HCT116 (cell line): ENCODE measurements at regions not wholly inside any gene's neighbourhood (a gene's known extent, or its start where the extent isn't known, plus 50 kb on each side); places are given as distances from the start of the nearest gene placed in this dataset.

Experiments used
- ATAC-seq: fragments of 200-7000 bp; cut with Tn5 transposase; 2 replicates; pipeline ENCODE4 v1.9.1; 2020; ENCODE audit warnings: mild to moderate bottlenecking, moderate library complexity
- BruUV-seq: library from RNA; stranded (reverse); fragments of 400-500 nt; replicated peaks from 2 replicates; lab custom pipeline; 2021; lab: Mats Ljungman, UMichigan
- CTCF ChIA-PET: fragments of 300-600 bp; sonication (Branson Sonifier 250); formaldehyde crosslinking; loops from one replicate; lab custom pipeline; 2021; ENCODE audit warnings: antibody characterized with exemption; lab: Charles Lee
- POLR2A ChIA-PET: fragments of 300-600, 350-600 bp; sonication (Branson Sonifier 250); formaldehyde crosslinking; loops from one replicate; lab custom pipeline; 2021; ENCODE audit warnings: antibody characterized with exemption; lab: Charles Lee
- RAD21 ChIA-PET, 2 experiments: fragments of 300-600 bp; sonication (Branson Sonifier 250); formaldehyde crosslinking; loops; one replicate each; lab custom pipeline; 2023; ENCODE audit warnings: low total read pairs in 2 of 2; ENCODE audit not compliant: uncharacterized antibody in 2 of 2, unreplicated experiment in 2 of 2, low non-redundant PET in 1 of 2; lab: Charles Lee
- DNase-seq: peaks from one replicate; pipeline ENCODE4 v3.0.0-alpha.2; 2010; ENCODE audit warnings: low read depth, low spot score
- H2AFZ ChIP-seq: fragments of 200-600 bp; shearing (Covaris generic), sonication (generic); 2 replicates; pipeline ENCODE4 v1.6.1; 2017; ENCODE audit warnings: low read depth, mixed run types, mixed read lengths, antibody characterized with exemption, low read length; ENCODE audit not compliant: poor library complexity, severe bottlenecking
- H3K27ac ChIP-seq: 2 replicates; pipeline ENCODE4 v1.5.1; 2012; ENCODE audit warnings: low read depth, low read length
- H3K27me3 ChIP-seq: fragments of 200-600 bp; sonication (generic); 2 replicates; pipeline ENCODE4 v1.6.1; 2016; ENCODE audit warnings: mixed run types, low read length, mixed read lengths; ENCODE audit not compliant: insufficient read depth
- H3K36me3 ChIP-seq, 2 experiments: fragments of 200-500 bp in 1 of 2; fragments of 200-600 bp in 1 of 2; sonication (Bioruptor generic) in 1 of 2; sonication (generic) in 1 of 2; 2 replicates each; pipeline versions ENCODE4 v1.5.1 to v1.6.1; 2014 to 2016; ENCODE audit warnings: low read length in 2 of 2, inconsistent platforms in 1 of 2, mixed read lengths in 1 of 2, mixed run types in 1 of 2; ENCODE audit not compliant: insufficient read depth in 2 of 2, control insufficient read depth in 1 of 2
- H3K4me1 ChIP-seq, 2 experiments: fragments of 200-600 bp in 1 of 2; sonication (generic) in 1 of 2; 2 replicates each; pipeline versions ENCODE4 v1.5.1 to v1.6.1; 2012 to 2017; ENCODE audit warnings: low read length in 2 of 2, inconsistent platforms in 1 of 2, mild to moderate bottlenecking in 1 of 2, mixed read lengths in 1 of 2, mixed run types in 1 of 2, moderate library complexity in 1 of 2; ENCODE audit not compliant: insufficient read depth in 2 of 2, control insufficient read depth in 1 of 2
- H3K4me2 ChIP-seq: fragments of 200-600 bp; sonication (generic); 2 replicates; pipeline ENCODE4 v1.6.1; 2017; ENCODE audit warnings: mixed run types, low read length, mixed read lengths
- H3K4me3 ChIP-seq, 2 experiments: fragments of 200-600 bp in 1 of 2; sonication (generic) in 1 of 2; replicated peaks in 1 of 2; 2 replicates each; pipeline ENCODE4 v1.5.1; 2011 to 2016; ENCODE audit warnings: low read length in 2 of 2, control low read depth in 1 of 2, low read depth in 1 of 2, mild to moderate bottlenecking in 1 of 2, mixed read lengths in 1 of 2, mixed run types in 1 of 2
- H3K79me2 ChIP-seq: fragments of 200-600 bp; sonication (generic); 2 replicates; pipeline ENCODE4 v1.6.1; 2017; ENCODE audit warnings: mild to moderate bottlenecking, mixed run types, low read length, moderate library complexity, mixed read lengths; ENCODE audit not compliant: insufficient read depth
- H3K9ac ChIP-seq: fragments of 200-600 bp; sonication (generic); 2 replicates; pipeline ENCODE4 v1.6.1; 2016; ENCODE audit warnings: low read length, mixed read lengths
- H3K9me2 ChIP-seq: fragments of 200-600 bp; sonication (generic), shearing (Covaris generic); 2 replicates; pipeline ENCODE4 v1.6.1; 2017; ENCODE audit warnings: mixed run types, mild to moderate bottlenecking, moderate library complexity; ENCODE audit not compliant: insufficient read depth
- H3K9me3 ChIP-seq, 2 experiments: fragments of 200-500 bp in 1 of 2; fragments of 200-600 bp in 1 of 2; sonication (Bioruptor generic) in 1 of 2; sonication (generic) in 1 of 2; 2 replicates each; pipeline ENCODE4 v1.6.1; 2014 to 2017; ENCODE audit warnings: low read length in 2 of 2, mixed read lengths in 2 of 2, inconsistent platforms in 1 of 2, low read depth in 1 of 2, mild to moderate bottlenecking in 1 of 2, mixed run types in 1 of 2, moderate library complexity in 1 of 2; ENCODE audit not compliant: control insufficient read depth in 1 of 2, insufficient read depth in 1 of 2
- H4K20me1 ChIP-seq: fragments of 200-600 bp; sonication (generic), shearing (Covaris generic); 2 replicates; pipeline ENCODE4 v1.6.1; 2017; ENCODE audit warnings: mixed run types, mild to moderate bottlenecking, moderate library complexity; ENCODE audit not compliant: insufficient read depth
- CBX3 ChIP-seq: IDR thresholded peaks from 2 replicates; pipeline ENCODE4 v1.6.1; 2012; ENCODE audit warnings: low read depth
- CTCF ChIP-seq, 3 experiments: fragments of 200-600 bp in 1 of 3; sonication (generic) in 1 of 3; IDR thresholded peaks in 2 of 3; conservative IDR thresholded peaks in 1 of 3; 2 replicates each; pipeline ENCODE4 v1.5.1; 2012 to 2017; ENCODE audit warnings: low read depth in 2 of 3, low read length in 2 of 3, antibody characterized with exemption in 1 of 3, borderline replicate concordance in 1 of 3, control low read depth in 1 of 3, mild to moderate bottlenecking in 1 of 3, mixed read lengths in 1 of 3, mixed run types in 1 of 3, moderate library complexity in 1 of 3; ENCODE audit not compliant: insufficient read depth in 1 of 3
- EZH2 ChIP-seq: fragments of 200-600 bp; sonication (generic); IDR thresholded peaks from 2 replicates; pipeline ENCODE4 v1.6.1; 2017; ENCODE audit warnings: antibody characterized with exemption, mixed run types
- EZH2phosphoT487 ChIP-seq: fragments of 200-600 bp; IDR thresholded peaks from 2 replicates; pipeline ENCODE4 v1.6.1; 2018; ENCODE audit warnings: antibody characterized with exemption, borderline replicate concordance
- JUND ChIP-seq: IDR thresholded peaks from 2 replicates; pipeline ENCODE4 v1.6.1; 2012
- POLR2A ChIP-seq: IDR thresholded peaks from 2 replicates; pipeline ENCODE4 v1.7.0; 2011; ENCODE audit warnings: borderline replicate concordance; ENCODE audit not compliant: insufficient read depth, insufficient read length; ENCODE audit errors: extremely low read depth
- POLR2AphosphoS5 ChIP-seq: IDR thresholded peaks from 2 replicates; pipeline ENCODE4 v1.6.1; 2011; ENCODE audit warnings: mild to moderate bottlenecking, low read depth, low read length, moderate library complexity
- REST ChIP-seq: IDR thresholded peaks from 2 replicates; pipeline ENCODE4 v1.6.1; 2012; ENCODE audit warnings: low read depth
- SP1 ChIP-seq: IDR thresholded peaks from 2 replicates; pipeline ENCODE4 v1.6.1; 2012; ENCODE audit warnings: low read depth
- SRF ChIP-seq: IDR thresholded peaks from 2 replicates; pipeline ENCODE4 v1.6.1; 2012; ENCODE audit warnings: low read depth
- TCF7L2 ChIP-seq: IDR thresholded peaks from 2 replicates; pipeline ENCODE4 v1.7.0; 2011; ENCODE audit warnings: borderline replicate concordance, inconsistent platforms; ENCODE audit not compliant: insufficient read depth, insufficient read length; ENCODE audit errors: extremely low read depth
- intact Hi-C: fragments of 100-400 bp; cut with micrococcal nuclease; formaldehyde crosslinking; loops from 2 replicates; pipeline ENCODE4 v1.10.0; 2022

GRCh38 chr5:25458628-25459027 is 813.9 kb upstream of the CDH10 start:
- H3K4me3 ChIP-seq, result no peak overlapping the region
- no peaks in the 10 kb centered on the region for H3K27me3 ChIP-seq
- no peak for DNase-seq
- H3K4me1 ChIP-seq, result no peaks in the 10 kb centered on the region
- no peaks in the 10 kb centered on the region for H3K9me2 ChIP-seq
- no peak overlapping the region for H3K9ac ChIP-seq
- H3K27ac ChIP-seq, result no peak overlapping the region
- ChIA-PET CTCF (no interaction called here), POLR2A (no interaction called here), RAD21 (no interaction called here)
- intact Hi-C loops, result no loop called here
- TF ChIP-seq JUND (no peak), EZH2 (no peak), EZH2phosphoT487 (no peak), POLR2AphosphoS5 (no peak), REST (no peak), SP1 (no peak)
- H3K4me2 ChIP-seq, result no peak overlapping the region
- H3K36me3 ChIP-seq, result no peaks in the 10 kb centered on the region
- no TSS peak for BruUV-seq
- no peak for ATAC-seq
- no peak overlapping the region for H2AFZ ChIP-seq
- H4K20me1 ChIP-seq, result no peaks in the 10 kb centered on the region
- no peaks in the 10 kb centered on the region for H3K79me2 ChIP-seq
- H3K9me3 ChIP-seq, result peaks cover 11 to 14% of the 10 kb centered on the region in 2 experiments; a peak in 2 of 4 replicates

GRCh38 chr5:25453500-25453899 is 808.7 kb upstream of the CDH10 start:
- Histone ChIP-seq H3K79me2 (no peaks in the 10 kb centered on the region), H3K9ac (no peak overlapping the region), H3K4me1 (no peaks in the 10 kb centered on the region), H3K4me3 (no peak overlapping the region), H3K27me3 (no peaks in the 10 kb centered on the region), H4K20me1 (no peaks in the 10 kb centered on the region), H3K9me2 (no peaks in the 10 kb centered on the region), H3K9me3 (peaks cover 14 to 21% of the 10 kb centered on the region in 2 experiments; a peak in 2 of 4 replicates), H3K4me2 (no peak overlapping the region), H3K27ac (no peak overlapping the region), H3K36me3 (no peaks in the 10 kb centered on the region), H2AFZ (no peak overlapping the region)
- ATAC-seq, result no peak
- RAD21 ChIA-PET, result no interaction called here
- DNase-seq, result no peak
- CTCF ChIA-PET, result no interaction called here
- intact Hi-C loops, result no loop called here
- POLR2A ChIA-PET, result no interaction called here
- no TSS peak for BruUV-seq
- TF ChIP-seq SRF (no peak), REST (no peak), EZH2 (no peak), POLR2A (no peak), EZH2phosphoT487 (no peak), TCF7L2 (no peak), CBX3 (no peak), CTCF (IDR thresholded peaks at IDR 0.05 in 2 of 3, conservative IDR thresholded peaks at IDR 0.05 in 1 of 3; ENCODE audit: borderline replicate concordance in 1 of 3, insufficient read depth in 1 of 3, low read depth in 2 of 3, low read length in 2 of 3) (no peak)
